ENCODE measurements at regions not wholly inside any gene's neighbourhood (a gene's known extent, or its start where the extent isn't known, plus 50 kb on each side); places are given as distances from the start of the nearest gene placed in this dataset.

DNA sequence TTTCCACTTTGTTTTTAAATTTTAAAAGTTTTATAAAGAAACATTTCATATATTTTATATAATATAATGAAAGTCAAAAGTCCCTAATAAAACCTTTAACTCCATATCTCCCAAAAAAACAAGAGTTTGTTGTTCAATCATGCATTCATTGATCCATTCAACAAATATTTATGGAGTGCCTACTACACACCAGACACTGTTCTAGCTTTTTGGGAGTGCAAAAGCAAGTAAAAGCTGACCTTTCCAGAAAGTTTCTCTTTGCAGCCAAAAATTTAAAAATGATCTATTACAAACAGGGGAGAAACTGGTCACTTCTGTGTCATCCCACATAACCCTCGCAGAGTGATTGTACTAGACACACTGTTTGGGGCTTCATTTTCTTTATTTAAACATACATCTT, 740.0 kb upstream of the TBX3 start:
- TF ChIP-seq CTCF (IDR thresholded peaks at IDR 0.05) (no peak), POLR2A (IDR thresholded peaks at IDR 0.05) (no peak)
- 17% methylated on average over 1 of the region's 1 CpG for WGBS (ENCODE audit: insufficient coverage, low coverage, low lambda C conversion rate, missing lambda C conversion rate)
- Histone ChIP-seq H3K9me3 (no peaks in the 10 kb centered on the region), H3K27me3 (no peaks in the 10 kb centered on the region), H3K36me3 (no peaks in the 10 kb centered on the region), H3K27ac (peak overlapping the region; percentile 29 to 72 (median 63)), H3K4me3 (no peak overlapping the region), H3K4me1 (peaks cover 0 to 15% (median 4%) of the 10 kb centered on the region in 4 donors)
- ATAC-seq (peak; percentile 39 to 55 (median 50)), DNase-seq (no peak)
- intact Hi-C loops (cut with DNase I) = no loop called here

DNA sequence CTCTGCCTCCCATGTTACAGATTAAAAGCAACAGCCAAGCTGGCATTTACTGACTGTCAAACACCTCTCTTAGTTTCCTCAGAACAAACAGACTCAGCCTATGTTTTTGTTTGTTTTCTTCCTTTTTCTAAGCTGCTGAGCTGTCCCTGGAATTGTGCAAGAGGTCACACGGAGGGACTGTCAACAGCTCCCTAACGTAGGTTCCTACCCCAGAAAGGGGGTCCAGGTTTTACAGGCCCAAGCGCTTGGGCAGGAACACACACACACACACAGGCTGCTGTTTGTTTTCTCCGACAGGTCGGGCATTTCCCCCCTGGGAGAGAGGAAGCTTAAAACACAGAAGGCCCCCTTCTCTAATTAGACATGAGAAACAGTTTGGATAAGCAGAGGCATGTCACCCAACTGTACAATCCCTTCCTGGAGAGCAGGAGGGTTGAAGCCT, 739.6 kb upstream of the TBX3 start:
- intact Hi-C loops (cut with DNase I) = no loop called here
- 18% methylated on average over 5 of the region's 5 CpGs for WGBS (ENCODE audit: insufficient coverage, low coverage, low lambda C conversion rate, missing lambda C conversion rate)
- Histone ChIP-seq H3K36me3 (no peaks in the 10 kb centered on the region), H3K9me3 (no peaks in the 10 kb centered on the region), H3K4me1 (peaks cover 0 to 15% (median 4%) of the 10 kb centered on the region in 4 donors), H3K4me3 (no peak overlapping the region), H3K27ac (peak overlapping the region; percentile 29 to 72 (median 63)), H3K27me3 (no peaks in the 10 kb centered on the region)
- DNase-seq = peak; percentile 41 to 69 (median 66)
- peak; percentile 86 to 94 (median 92) for ATAC-seq
- TF ChIP-seq CTCF (IDR thresholded peaks at IDR 0.05) (no peak), POLR2A (IDR thresholded peaks at IDR 0.05) (no peak)

- Histone ChIP-seq H3K4me1 (peaks cover 0 to 15% (median 4%) of the 10 kb centered on the region in 4 donors), H3K4me3 (no peak overlapping the region), H3K27ac (peak overlapping the region in 2 of 3 donors; percentile 63 to 72), H3K27me3 (no peaks in the 10 kb centered on the region), H3K9me3 (no peaks in the 10 kb centered on the region), H3K36me3 (no peaks in the 10 kb centered on the region)
- intact Hi-C loops (cut with DNase I) = no loop called here
- DNase-seq (no peak), ATAC-seq (no peak)
- TF ChIP-seq CTCF (IDR thresholded peaks at IDR 0.05) (no peak), POLR2A (IDR thresholded peaks at IDR 0.05) (no peak)
These were observed 739.0 kb upstream of the TBX3 start for GRCh38 chr12:115422845-115423545.

GRCh38 chr12:115421796-115422709, 738.1 kb upstream of the TBX3 start:
- intact Hi-C loops (cut with DNase I) = no loop called here
- TF ChIP-seq POLR2A (IDR thresholded peaks at IDR 0.05) = no peak
- no peak overlapping the region for H3K27ac ChIP-seq
- 74% methylated on average over 9 of the region's 9 CpGs for WGBS (ENCODE audit: insufficient coverage, low coverage, low lambda C conversion rate, missing lambda C conversion rate)
- H3K4me1 ChIP-seq = peaks cover 0 to 15% (median 4%) of the 10 kb centered on the region in 4 donors
- no peak for ATAC-seq
- H3K4me3 ChIP-seq = no peak overlapping the region
- H3K27me3 ChIP-seq = no peaks in the 10 kb centered on the region
- DNase-seq = no peak
- no peaks in the 10 kb centered on the region for H3K9me3 ChIP-seq
- H3K36me3 ChIP-seq = no peaks in the 10 kb centered on the region

DNA sequence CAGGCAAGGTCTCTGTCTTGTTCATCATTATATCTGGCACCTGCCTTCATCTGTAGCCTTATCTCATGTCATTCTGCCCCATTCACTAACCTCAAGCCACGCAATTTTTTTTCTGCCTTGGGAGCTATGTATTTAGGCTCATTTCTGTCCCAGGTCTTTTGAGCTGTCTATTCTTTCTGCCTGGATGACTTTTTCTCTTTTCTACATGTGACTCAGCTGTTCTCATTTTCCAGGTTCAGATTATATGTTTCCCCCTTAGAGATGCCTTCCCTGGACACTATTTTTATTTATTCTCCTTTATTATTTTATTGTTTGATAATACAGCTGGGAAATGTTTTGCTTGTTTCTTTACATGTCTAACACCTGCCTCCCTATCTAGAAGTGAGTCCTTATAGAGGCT, 737.4 kb upstream of the TBX3 start:
- Histone ChIP-seq H3K9me3 (no peaks in the 10 kb centered on the region), H3K4me3 (no peak overlapping the region), H3K27ac (no peak overlapping the region), H3K36me3 (no peaks in the 10 kb centered on the region), H3K27me3 (no peaks in the 10 kb centered on the region), H3K4me1 (peaks cover 0 to 13% (median 4%) of the 10 kb centered on the region in 4 donors)
- TF ChIP-seq CTCF (IDR thresholded peaks at IDR 0.05) (no peak), POLR2A (IDR thresholded peaks at IDR 0.05) (no peak)
- 67% methylated on average over 1 of the region's 1 CpG for WGBS (ENCODE audit: insufficient coverage, low coverage, low lambda C conversion rate, missing lambda C conversion rate)
- intact Hi-C loops (cut with DNase I) = no loop called here
- ATAC-seq = no peak
- no peak for DNase-seq
